NB4 (cell line): ENCODE measurements at regions not wholly inside any gene's neighbourhood (a gene's known extent, or its start where the extent isn't known, plus 50 kb on each side); places are given as distances from the start of the nearest gene placed in this dataset.

Experiments used
- MYC ChIP-seq: IDR thresholded peaks from 2 replicates; pipeline ENCODE4 v1.6.1; 2011; ENCODE audit warnings: low read depth, low read length
- POLR2A ChIP-seq: IDR thresholded peaks from 2 replicates; pipeline ENCODE4 v1.6.1; 2011; ENCODE audit warnings: mild to moderate bottlenecking; ENCODE audit not compliant: insufficient read length; ENCODE audit errors: extremely low read depth
- TF ChIP-seq, protein P1 (sequence below): IDR thresholded peaks from one replicate; pipeline ENCODE4 v1.5.1; 2012; ENCODE audit warnings: low read depth, low read length
- TF ChIP-seq, protein P2 (sequence below): IDR thresholded peaks from 2 replicates; pipeline ENCODE4 v1.6.1; 2011; ENCODE audit warnings: low read depth, low read length

DNA sequence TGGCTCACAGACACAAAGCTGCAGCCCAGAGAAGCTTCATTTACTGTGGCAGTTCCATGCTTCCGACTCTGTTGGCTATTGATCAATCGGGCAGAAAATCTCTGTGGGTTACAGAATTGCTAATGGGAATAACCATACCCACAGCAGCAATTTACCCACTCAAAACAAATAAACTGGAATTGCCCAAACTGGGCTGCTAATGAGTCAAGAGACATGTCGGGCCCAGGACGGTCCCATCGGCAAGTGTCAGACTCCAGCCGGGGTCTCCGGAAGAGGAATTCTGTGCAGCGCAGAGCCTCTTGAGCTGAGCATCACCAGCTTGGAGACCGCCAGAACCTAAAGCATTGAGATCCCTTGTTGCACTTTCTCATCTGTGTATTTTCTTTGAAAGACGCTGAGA is 67.8 kb downstream of the TMEM18 start:
- TF ChIP-seq POLR2A (no peak), MYC (no peak)
- TF ChIP-seq, protein P1, sequence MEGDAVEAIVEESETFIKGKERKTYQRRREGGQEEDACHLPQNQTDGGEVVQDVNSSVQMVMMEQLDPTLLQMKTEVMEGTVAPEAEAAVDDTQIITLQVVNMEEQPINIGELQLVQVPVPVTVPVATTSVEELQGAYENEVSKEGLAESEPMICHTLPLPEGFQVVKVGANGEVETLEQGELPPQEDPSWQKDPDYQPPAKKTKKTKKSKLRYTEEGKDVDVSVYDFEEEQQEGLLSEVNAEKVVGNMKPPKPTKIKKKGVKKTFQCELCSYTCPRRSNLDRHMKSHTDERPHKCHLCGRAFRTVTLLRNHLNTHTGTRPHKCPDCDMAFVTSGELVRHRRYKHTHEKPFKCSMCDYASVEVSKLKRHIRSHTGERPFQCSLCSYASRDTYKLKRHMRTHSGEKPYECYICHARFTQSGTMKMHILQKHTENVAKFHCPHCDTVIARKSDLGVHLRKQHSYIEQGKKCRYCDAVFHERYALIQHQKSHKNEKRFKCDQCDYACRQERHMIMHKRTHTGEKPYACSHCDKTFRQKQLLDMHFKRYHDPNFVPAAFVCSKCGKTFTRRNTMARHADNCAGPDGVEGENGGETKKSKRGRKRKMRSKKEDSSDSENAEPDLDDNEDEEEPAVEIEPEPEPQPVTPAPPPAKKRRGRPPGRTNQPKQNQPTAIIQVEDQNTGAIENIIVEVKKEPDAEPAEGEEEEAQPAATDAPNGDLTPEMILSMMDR, result no peak
- TF ChIP-seq, protein P2, sequence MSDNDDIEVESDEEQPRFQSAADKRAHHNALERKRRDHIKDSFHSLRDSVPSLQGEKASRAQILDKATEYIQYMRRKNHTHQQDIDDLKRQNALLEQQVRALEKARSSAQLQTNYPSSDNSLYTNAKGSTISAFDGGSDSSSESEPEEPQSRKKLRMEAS, result no peak
